Cardiac fibroblast (primary cell): ENCODE measurements at regions not wholly inside any gene's neighbourhood (a gene's known extent, or its start where the extent isn't known, plus 50 kb on each side); places are given as distances from the start of the nearest gene placed in this dataset.

ENCODE experiments used
- DNase-seq, 2 donors: peaks; one replicate each; pipeline versions ENCODE4 v3.0.0 to v3.0.0-alpha.2; 2010; ENCODE audit warnings: low read depth in 2 of 2
- H3K4me3 ChIP-seq, 2 donors: replicated peaks in 1 of 2; 1 replicate in 1 of 2; 2 replicates in 1 of 2; pipeline ENCODE4 v1.5.1; 2011; ENCODE audit warnings: low read depth in 2 of 2, low read length in 2 of 2, mild to moderate bottlenecking in 2 of 2, moderate library complexity in 1 of 2
- CTCF ChIP-seq: IDR thresholded peaks from one replicate; pipeline ENCODE4 v1.5.1; 2011; ENCODE audit warnings: low read depth, mild to moderate bottlenecking, low read length, inconsistent platforms

GRCh38 chr22:49507607-49508292 lies 319.9 kb downstream of the BRD1 start:
- no peak for TF ChIP-seq CTCF
- no peak overlapping the region for H3K4me3 ChIP-seq
- DNase-seq, result no peak

GRCh38 chr22:49506010-49506400 lies 321.7 kb downstream of the BRD1 start:
- H3K4me3 ChIP-seq, result no peak overlapping the region
- TF ChIP-seq CTCF, result no peak
- DNase-seq, result no peak

GRCh38 chr22:49505337-49506009 lies 322.2 kb downstream of the BRD1 start:
- no peak for DNase-seq
- no peak for TF ChIP-seq CTCF
- no peak overlapping the region for H3K4me3 ChIP-seq

- H3K4me3 ChIP-seq, result no peak overlapping the region
- TF ChIP-seq CTCF, result no peak
- DNase-seq, result no peak
Observed at GRCh38 chr22:49503896-49504521, 323.7 kb downstream of the BRD1 start.

- H3K4me3 ChIP-seq, result no peak overlapping the region
- DNase-seq, result no peak
- no peak for TF ChIP-seq CTCF
Observed at GRCh38 chr22:49503321-49503720, 324.4 kb downstream of the BRD1 start.

GRCh38 chr22:49502126-49502826 lies 325.4 kb downstream of the BRD1 start:
- TF ChIP-seq CTCF, result no peak
- no peak overlapping the region for H3K4me3 ChIP-seq
- DNase-seq, result no peak
